Astrocyte (in vitro differentiated cells and primary cell): ENCODE measurements at regions not wholly inside any gene's neighbourhood (a gene's known extent, or its start where the extent isn't known, plus 50 kb on each side); places are given as distances from the start of the nearest gene placed in this dataset.
"Not testable (repeated sequence)": the region's sequence is repeated elsewhere in the genome, so short reads cannot be mapped to it uniquely, and the experiment has no call there.

Source experiments
- DNase-seq: peaks from one replicate; pipeline ENCODE4 v3.0.0-alpha.2; 2010; ENCODE audit warnings: low read depth
- FAIRE-seq: peaks from 2 replicates; lab custom pipeline; 2011; peaks lifted over from hg19 to GRCh38; lab: Jason Lieb, UNC
- H2AFZ ChIP-seq: 2 replicates; pipeline ENCODE4 v1.6.0; 2012; ENCODE audit warnings: low read depth, low read length, inconsistent platforms
- H3K27ac ChIP-seq: 2 replicates; pipeline ENCODE4 v1.5.1; 2011; ENCODE audit warnings: low read depth, low read length, inconsistent platforms
- H3K27me3 ChIP-seq: 2 replicates; pipeline ENCODE4 v1.6.0; 2011; ENCODE audit warnings: low read length, inconsistent platforms; ENCODE audit not compliant: insufficient read depth
- H3K36me3 ChIP-seq: 2 replicates; pipeline ENCODE4 v1.5.1; 2011; ENCODE audit warnings: low read length, inconsistent platforms; ENCODE audit not compliant: insufficient read depth
- H3K4me1 ChIP-seq: 2 replicates; pipeline ENCODE4 v1.5.1; 2011; ENCODE audit warnings: low read length, inconsistent platforms; ENCODE audit not compliant: insufficient read depth
- H3K4me2 ChIP-seq: 2 replicates; pipeline ENCODE4 v1.6.0; 2012; ENCODE audit warnings: low read length, inconsistent platforms
- H3K4me3 ChIP-seq: 2 replicates; pipeline ENCODE4 v1.5.1; 2011; ENCODE audit warnings: low read depth, mild to moderate bottlenecking, low read length, inconsistent platforms; ENCODE audit not compliant: insufficient read depth
- H3K79me2 ChIP-seq: 2 replicates; pipeline ENCODE4 v1.6.0; 2012; ENCODE audit warnings: mild to moderate bottlenecking, low read length, inconsistent platforms; ENCODE audit not compliant: insufficient read depth
- H3K9ac ChIP-seq: 2 replicates; pipeline ENCODE4 v1.6.0; 2012; ENCODE audit warnings: mild to moderate bottlenecking, low read length, inconsistent platforms
- H3K9me3 ChIP-seq: 2 replicates; pipeline ENCODE4 v1.5.1; 2012; ENCODE audit warnings: low read depth, mild to moderate bottlenecking, low read length, inconsistent platforms; ENCODE audit not compliant: insufficient read depth
- H4K20me1 ChIP-seq: 2 replicates; pipeline ENCODE4 v1.6.0; 2012; ENCODE audit warnings: low read length, inconsistent platforms; ENCODE audit not compliant: insufficient read depth
- H3K27ac Mint-ChIP-seq: one replicate; pipeline ENCODE4 v1.8.0; 2021; ENCODE audit warnings: mild to moderate bottlenecking, mixed read lengths; ENCODE audit not compliant: unreplicated experiment
- H3K27me3 Mint-ChIP-seq: one replicate; pipeline ENCODE4 v1.8.0; 2021; ENCODE audit warnings: low read depth, mixed read lengths; ENCODE audit not compliant: unreplicated experiment
- H3K36me3 Mint-ChIP-seq: one replicate; pipeline ENCODE4 v1.8.0; 2021; ENCODE audit warnings: low read depth, mixed read lengths; ENCODE audit not compliant: unreplicated experiment
- H3K4me1 Mint-ChIP-seq: one replicate; pipeline ENCODE4 v1.8.0; 2021; ENCODE audit warnings: low read depth, mixed read lengths; ENCODE audit not compliant: unreplicated experiment
- H3K4me3 Mint-ChIP-seq: one replicate; pipeline ENCODE4 v1.8.0; 2021; ENCODE audit warnings: mild to moderate bottlenecking, moderate library complexity, mixed read lengths; ENCODE audit not compliant: unreplicated experiment
- H3K9me3 Mint-ChIP-seq: one replicate; pipeline ENCODE4 v1.8.0; 2021; ENCODE audit warnings: mild to moderate bottlenecking, mixed read lengths; ENCODE audit not compliant: unreplicated experiment
- EZH2 ChIP-seq: IDR thresholded peaks from 2 replicates; pipeline ENCODE4 v1.6.1; 2012; ENCODE audit warnings: mild to moderate bottlenecking, low read length, inconsistent platforms; ENCODE audit not compliant: insufficient read depth
- TF ChIP-seq, protein P1 (sequence below): IDR thresholded peaks from 2 replicates; pipeline ENCODE4 v1.5.1; 2011; ENCODE audit warnings: low read depth, mild to moderate bottlenecking, inconsistent platforms, low read length, moderate library complexity; ENCODE audit not compliant: insufficient read depth

DNA sequence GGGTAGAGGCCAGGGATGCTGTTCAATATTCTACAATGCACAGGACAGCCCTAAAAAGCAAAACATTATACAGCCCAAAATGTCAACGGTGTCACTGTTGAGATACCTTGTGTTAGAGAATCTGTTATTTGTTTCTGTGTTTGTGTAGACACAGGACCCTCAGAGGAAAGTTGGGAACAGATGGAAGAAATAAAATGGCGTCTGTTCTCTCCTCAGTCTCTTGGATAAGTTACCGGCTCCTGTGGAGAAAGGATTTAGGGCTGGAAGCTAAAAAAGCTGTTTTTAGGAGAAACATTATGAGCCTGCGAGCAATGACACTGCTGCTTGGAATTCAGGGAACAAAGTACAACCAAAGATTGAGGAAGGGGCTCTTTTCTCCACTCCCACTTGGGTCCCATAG is 688.6 kb upstream of the ZNF385D start:
- H3K36me3 Mint-ChIP-seq: no peaks in the 10 kb centered on the region
- Histone ChIP-seq H3K27ac (no peak overlapping the region), H2AFZ (no peak overlapping the region), H3K4me3 (no peak overlapping the region), H3K36me3 (no peaks in the 10 kb centered on the region), H3K9ac (no peak overlapping the region), H3K79me2 (no peaks in the 10 kb centered on the region), H4K20me1 (no peaks in the 10 kb centered on the region), H3K4me1 (no peaks in the 10 kb centered on the region), H3K4me2 (no peak overlapping the region), H3K9me3 (no peaks in the 10 kb centered on the region), H3K27me3 (no peaks in the 10 kb centered on the region)
- no peaks in the 10 kb centered on the region for H3K27me3 Mint-ChIP-seq
- DNase-seq (no peak), FAIRE-seq (no peak)
- no peak overlapping the region for H3K4me3 Mint-ChIP-seq
- H3K4me1 Mint-ChIP-seq: no peaks in the 10 kb centered on the region
- TF ChIP-seq, protein P1, sequence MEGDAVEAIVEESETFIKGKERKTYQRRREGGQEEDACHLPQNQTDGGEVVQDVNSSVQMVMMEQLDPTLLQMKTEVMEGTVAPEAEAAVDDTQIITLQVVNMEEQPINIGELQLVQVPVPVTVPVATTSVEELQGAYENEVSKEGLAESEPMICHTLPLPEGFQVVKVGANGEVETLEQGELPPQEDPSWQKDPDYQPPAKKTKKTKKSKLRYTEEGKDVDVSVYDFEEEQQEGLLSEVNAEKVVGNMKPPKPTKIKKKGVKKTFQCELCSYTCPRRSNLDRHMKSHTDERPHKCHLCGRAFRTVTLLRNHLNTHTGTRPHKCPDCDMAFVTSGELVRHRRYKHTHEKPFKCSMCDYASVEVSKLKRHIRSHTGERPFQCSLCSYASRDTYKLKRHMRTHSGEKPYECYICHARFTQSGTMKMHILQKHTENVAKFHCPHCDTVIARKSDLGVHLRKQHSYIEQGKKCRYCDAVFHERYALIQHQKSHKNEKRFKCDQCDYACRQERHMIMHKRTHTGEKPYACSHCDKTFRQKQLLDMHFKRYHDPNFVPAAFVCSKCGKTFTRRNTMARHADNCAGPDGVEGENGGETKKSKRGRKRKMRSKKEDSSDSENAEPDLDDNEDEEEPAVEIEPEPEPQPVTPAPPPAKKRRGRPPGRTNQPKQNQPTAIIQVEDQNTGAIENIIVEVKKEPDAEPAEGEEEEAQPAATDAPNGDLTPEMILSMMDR: no peak
- TF ChIP-seq EZH2: no peak
- no peaks in the 10 kb centered on the region for H3K9me3 Mint-ChIP-seq
- no peak overlapping the region for H3K27ac Mint-ChIP-seq

DNA sequence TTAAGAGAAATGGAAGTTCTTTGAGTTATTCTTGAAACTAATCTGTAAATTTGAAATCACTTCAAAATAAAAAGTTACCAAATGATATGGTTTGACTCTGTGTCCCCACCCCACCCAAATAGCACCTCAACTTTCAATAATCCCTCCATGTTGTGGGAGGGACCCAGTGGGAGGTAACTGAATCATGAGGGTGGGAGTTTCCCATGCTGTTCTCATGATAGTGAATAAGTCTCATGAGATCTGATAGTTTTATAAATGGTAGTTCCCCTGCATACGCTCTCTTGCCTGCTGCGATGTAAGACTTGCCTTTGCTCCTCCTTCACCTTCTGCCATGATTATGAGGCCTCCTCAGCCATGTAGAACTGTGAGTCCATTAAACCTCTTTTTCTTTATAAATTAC is 690.7 kb upstream of the ZNF385D start:
- Mint-ChIP-seq H3K36me3 (no peaks in the 10 kb centered on the region), H3K4me3 (no peak overlapping the region), H3K27me3 (no peaks in the 10 kb centered on the region), H3K9me3 (no peaks in the 10 kb centered on the region), H3K4me1 (no peaks in the 10 kb centered on the region), H3K27ac (no peak overlapping the region)
- TF ChIP-seq EZH2: no peak
- no peaks in the 10 kb centered on the region for H3K36me3 ChIP-seq
- no peak overlapping the region for H3K9ac ChIP-seq
- H3K4me2 ChIP-seq: no peak overlapping the region
- DNase-seq: no peak
- H3K27ac ChIP-seq: no peak overlapping the region
- H3K4me1 ChIP-seq: no peaks in the 10 kb centered on the region
- no peaks in the 10 kb centered on the region for H3K9me3 ChIP-seq
- no peaks in the 10 kb centered on the region for H3K27me3 ChIP-seq
- no peak overlapping the region for H3K4me3 ChIP-seq
- H3K79me2 ChIP-seq: no peaks in the 10 kb centered on the region
- H4K20me1 ChIP-seq: no peaks in the 10 kb centered on the region
- no peak for FAIRE-seq
- no peak overlapping the region for H2AFZ ChIP-seq

DNA sequence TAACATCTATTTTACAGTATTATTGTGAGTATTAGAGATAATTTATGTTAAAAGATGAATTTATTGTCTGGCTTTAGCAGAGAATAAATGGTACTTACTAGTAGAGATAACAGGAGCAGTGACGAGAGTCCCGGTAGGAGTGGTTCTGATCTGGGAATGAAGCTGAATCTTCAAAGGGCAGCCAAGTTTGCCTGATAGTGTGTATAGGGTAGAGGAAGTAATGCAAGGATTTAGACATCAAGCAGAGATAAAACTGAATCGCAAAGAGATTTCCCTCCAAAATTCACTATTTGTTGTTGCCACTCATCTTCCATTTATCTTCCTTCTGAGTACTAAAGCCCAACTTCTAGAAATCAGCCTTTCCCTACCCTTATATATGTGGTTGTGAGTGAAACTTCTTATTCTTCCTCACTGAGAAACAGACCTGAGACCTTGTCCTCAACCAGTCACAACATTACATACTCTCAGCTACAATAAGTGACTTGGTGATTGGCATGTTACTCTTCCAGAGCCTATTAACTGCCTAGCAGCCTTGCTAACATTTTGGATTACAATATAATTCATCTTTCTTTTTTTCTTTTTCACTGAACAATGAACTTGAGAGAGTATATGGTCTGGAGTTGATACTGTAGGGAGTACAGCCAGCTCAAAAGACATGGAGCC is 692.7 kb upstream of the ZNF385D start:
- FAIRE-seq: no peak
- no peak overlapping the region for H3K27ac ChIP-seq
- H2AFZ ChIP-seq: no peak overlapping the region

DNA sequence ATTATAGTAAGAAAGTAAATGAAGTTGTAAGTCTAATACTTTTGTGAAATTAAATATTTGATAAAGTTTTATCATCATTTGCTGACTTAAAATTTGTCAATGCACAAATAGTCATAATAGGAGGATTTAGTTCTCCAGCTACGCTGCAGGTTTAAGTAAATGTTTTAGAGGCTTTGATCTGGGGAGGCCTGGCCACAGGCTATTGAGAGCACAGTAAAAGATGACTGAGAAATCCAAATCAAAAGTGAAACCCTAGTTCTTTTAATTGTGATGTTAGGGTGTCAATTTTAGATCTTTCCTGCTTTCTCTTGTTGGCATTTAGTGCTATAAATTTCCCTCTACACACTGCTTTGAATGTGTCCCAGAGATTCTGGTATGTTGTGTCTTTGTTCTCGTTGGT is 694.3 kb upstream of the ZNF385D start:
- H4K20me1 ChIP-seq, H3K79me2 ChIP-seq, H3K9ac ChIP-seq, H3K9me3 Mint-ChIP-seq, H3K27me3 Mint-ChIP-seq, H2AFZ ChIP-seq, H3K27ac Mint-ChIP-seq, H3K27ac ChIP-seq, H3K27me3 ChIP-seq, H3K4me3 Mint-ChIP-seq, H3K36me3 ChIP-seq, H3K9me3 ChIP-seq, H3K4me1 ChIP-seq, H3K4me2 ChIP-seq, FAIRE-seq, DNase-seq, H3K36me3 Mint-ChIP-seq, H3K4me1 Mint-ChIP-seq, H3K4me3 ChIP-seq: not testable (repeated sequence)

More for the DNA sequence above, 692.7 kb upstream of the ZNF385D start:
- Histone ChIP-seq H3K4me3 (no peak overlapping the region), H3K36me3 (no peaks in the 10 kb centered on the region), H3K27me3 (no peaks in the 10 kb centered on the region), H3K79me2 (no peaks in the 10 kb centered on the region), H3K4me2 (no peak overlapping the region), H3K4me1 (no peaks in the 10 kb centered on the region), H3K9me3 (no peaks in the 10 kb centered on the region), H3K9ac (no peak overlapping the region), H4K20me1 (no peaks in the 10 kb centered on the region)
- no peaks in the 10 kb centered on the region for H3K36me3 Mint-ChIP-seq
- H3K27me3 Mint-ChIP-seq: no peaks in the 10 kb centered on the region
- TF ChIP-seq EZH2: no peak
- TF ChIP-seq, protein P1: no peak
- no peak for DNase-seq
- no peaks in the 10 kb centered on the region for H3K4me1 Mint-ChIP-seq
- H3K27ac Mint-ChIP-seq: no peak overlapping the region
- no peaks in the 10 kb centered on the region for H3K9me3 Mint-ChIP-seq
- H3K4me3 Mint-ChIP-seq: no peak overlapping the region
